HG03571 (cell line): ENCODE measurements at regions not wholly inside any gene's neighbourhood (a gene's known extent, or its start where the extent isn't known, plus 50 kb on each side); places are given as distances from the start of the nearest gene placed in this dataset.
"Not testable (repeated sequence)": the region's sequence is repeated elsewhere in the genome, so short reads cannot be mapped to it uniquely, and the experiment has no call there.

ENCODE experiments used
- ATAC-seq: cut with Tn5 transposase; IDR thresholded peaks from one replicate; pipeline ENCODE4 v1.9.1; 2021; ENCODE audit not compliant: unreplicated experiment

- no peak for ATAC-seq
These were observed 50.8 kb upstream of the SEL1L start for GRCh38 chr14:81584495-81584894.

- no peak for ATAC-seq
These were observed 55.9 kb upstream of the SEL1L start for GRCh38 chr14:81589381-81590065.

- ATAC-seq, result no peak
These were observed 57.6 kb upstream of the SEL1L start for GRCh38 chr14:81591266-81591665.

GRCh38 chr14:81594012-81594411 lies 60.4 kb upstream of the SEL1L start:
- no peak for ATAC-seq

DNA sequence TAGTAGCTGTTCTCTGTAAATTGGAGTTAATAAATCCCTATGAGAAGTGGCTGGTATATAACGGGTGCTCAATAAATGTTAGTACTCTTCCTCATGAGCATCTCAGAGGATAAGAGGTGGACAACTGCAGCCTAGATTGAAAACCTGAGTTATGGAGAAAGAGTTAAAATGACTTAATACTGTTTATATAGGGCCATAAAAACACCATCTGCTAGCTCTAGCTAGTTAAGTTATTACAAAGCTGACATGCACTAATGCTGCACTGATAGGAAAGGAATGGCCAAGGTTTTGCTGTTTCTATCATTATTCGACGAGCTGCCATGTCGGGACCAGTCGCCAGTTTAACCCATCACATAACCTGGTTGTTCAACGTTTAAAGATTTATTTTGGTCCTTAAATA lies 72.0 kb upstream of the SEL1L start:
- ATAC-seq, result no peak

DNA sequence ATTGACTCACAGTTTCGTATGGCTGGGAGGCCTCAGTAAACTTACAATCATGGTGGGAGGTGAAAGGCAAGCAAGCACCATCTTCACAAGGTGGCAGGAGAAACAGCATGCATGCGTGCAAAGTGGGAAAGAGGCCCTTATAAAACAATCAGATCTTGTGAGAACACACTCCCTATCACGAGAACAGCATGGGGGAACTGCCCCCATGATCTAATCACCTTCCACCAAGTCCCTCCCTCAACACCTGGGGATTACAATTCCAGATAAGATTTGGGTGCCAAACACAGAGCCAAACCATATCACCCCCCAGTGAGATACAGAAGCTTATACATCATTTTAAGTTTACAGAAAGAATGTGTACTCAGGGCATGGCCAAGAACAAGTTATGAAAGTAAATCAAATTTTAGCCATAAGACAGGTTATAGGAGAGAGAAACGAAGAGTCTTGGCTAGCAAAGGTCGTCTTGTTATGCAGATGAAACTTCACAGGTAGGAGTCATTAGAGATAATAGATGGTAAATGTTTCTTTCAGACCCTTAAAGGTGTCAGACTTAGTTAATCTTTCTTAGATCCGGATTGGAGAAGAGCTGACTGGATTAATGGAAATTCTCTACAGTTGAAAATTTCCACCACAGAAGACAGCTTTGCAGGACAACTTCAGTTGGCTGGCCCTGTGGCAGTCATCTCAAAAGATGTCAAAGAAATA lies 79.8 kb upstream of the SEL1L start:
- ATAC-seq, result no peak

- not testable (repeated sequence) for ATAC-seq
These were observed 80.6 kb upstream of the SEL1L start for GRCh38 chr14:81614302-81614701.

DNA sequence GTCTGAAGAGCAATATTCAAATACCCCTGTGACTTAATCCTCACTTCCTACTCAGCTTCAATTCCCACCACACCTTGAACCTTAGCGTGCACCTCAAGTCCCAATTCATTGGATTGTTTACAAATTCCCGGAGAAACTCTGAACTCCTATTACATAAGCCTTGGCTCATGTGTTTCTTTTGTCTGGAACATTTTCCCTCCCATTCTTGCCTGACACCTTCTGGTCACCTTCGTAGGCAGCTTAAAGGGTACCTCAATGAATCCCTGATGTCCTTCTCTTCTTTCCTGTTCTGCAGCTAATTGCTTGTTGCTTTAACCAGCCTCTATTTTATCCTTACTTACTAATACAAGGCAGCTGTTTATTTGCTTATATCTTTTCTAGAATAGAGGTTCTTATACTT lies 85.0 kb upstream of the SEL1L start:
- no peak for ATAC-seq

DNA sequence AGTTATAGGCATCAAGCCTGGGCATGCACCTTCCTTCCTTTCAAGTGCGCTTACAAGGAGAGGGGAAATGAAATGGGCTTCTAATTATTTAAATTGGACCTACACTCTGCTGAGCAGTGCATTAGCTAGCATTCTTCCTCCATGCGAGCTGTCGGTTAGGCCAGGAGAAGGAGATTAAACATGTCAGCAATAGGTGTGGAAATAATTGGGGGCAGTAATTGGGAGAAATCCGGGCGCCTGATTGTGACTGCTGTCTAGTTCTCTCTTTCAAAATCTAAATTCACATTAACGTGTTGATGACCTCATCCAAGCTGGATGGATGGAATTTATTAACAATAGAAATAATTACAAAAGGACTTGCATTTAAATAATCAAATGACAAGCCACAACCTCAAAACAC lies 86.2 kb upstream of the SEL1L start:
- no peak for ATAC-seq

DNA sequence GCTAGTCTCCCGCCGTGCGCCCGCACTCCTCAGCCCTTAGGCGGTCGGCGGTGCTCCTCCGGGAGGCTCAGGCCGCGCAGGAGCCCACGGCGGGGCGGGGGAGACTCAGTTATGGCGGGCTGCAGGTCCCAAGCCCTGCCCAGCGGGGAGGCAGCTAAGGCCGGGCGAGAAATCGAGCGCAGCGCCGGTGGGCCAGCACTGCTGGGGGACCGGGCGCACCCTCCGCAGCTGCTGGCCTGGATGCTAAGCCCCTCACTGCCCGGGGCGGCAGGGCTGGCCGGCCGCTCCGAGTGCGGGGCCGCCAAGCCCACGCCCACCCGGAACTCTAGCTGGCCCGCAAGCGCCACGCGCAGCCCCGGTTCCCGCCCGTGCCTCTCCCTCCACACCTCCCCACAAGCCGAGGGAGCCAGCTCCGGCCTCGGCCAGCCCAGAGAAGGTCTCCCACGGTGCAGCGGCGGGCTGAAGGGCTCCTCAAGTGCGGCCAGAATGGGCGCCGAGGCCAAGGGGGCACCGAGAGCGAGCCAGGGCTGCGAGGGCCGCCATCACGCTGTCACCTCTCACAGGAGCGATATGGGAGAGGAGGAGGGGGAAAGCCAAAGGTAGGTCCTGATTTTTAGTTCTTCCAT lies 90.2 kb upstream of the SEL1L start:
- ATAC-seq, result not testable (repeated sequence)

DNA sequence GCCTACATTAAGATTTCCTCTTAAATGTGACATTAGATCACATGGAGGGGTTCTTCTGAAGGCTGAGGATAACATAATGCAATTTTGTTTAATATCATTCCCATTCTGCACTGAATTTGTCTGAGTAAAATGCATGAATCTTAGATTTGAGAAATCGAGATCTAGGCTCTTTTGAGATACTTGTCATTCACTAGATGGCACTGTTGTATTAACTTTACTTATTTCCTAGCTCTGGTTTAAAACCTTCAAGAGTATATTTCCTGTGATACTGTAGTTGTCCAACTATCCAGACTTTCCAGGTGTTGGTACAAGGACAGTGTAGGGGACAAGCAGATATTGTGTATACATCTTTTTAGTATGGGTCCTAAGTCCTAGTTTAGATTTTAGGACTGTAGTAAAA lies 91.7 kb upstream of the SEL1L start:
- ATAC-seq, result no peak

DNA sequence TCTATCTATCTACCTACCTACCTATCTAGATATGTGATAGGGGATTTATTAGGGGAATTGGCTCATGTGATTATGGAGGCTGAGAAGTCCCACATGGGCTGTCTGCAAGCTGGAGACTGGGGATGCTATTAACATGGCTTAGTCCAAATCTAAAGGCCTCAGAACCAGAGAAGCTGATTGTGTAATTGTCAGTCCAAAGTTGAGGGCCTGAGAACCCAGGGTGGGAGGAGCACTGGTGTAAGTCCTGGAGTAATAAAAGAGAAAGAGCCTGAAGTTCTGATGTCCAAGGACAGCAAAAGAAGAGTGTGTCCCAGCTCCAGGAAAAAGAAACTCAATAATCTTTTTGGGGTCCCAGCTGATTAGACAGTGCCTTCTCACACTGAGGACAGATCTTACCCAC lies 98.5 kb upstream of the SEL1L start:
- ATAC-seq, result no peak

GRCh38 chr14:81633496-81633895 lies 99.8 kb upstream of the SEL1L start:
- no peak for ATAC-seq

GRCh38 chr14:81637639-81638038 lies 104.0 kb upstream of the SEL1L start:
- no peak for ATAC-seq

- ATAC-seq, result no peak
These were observed 105.1 kb upstream of the SEL1L start for GRCh38 chr14:81638656-81639280.

- no peak for ATAC-seq
These were observed 120.0 kb upstream of the SEL1L start for GRCh38 chr14:81653626-81654025.

GRCh38 chr14:81655423-81656314 lies 122.0 kb upstream of the SEL1L start:
- no peak for ATAC-seq

- no peak for ATAC-seq
These were observed 123.2 kb upstream of the SEL1L start for GRCh38 chr14:81656811-81657210.

DNA sequence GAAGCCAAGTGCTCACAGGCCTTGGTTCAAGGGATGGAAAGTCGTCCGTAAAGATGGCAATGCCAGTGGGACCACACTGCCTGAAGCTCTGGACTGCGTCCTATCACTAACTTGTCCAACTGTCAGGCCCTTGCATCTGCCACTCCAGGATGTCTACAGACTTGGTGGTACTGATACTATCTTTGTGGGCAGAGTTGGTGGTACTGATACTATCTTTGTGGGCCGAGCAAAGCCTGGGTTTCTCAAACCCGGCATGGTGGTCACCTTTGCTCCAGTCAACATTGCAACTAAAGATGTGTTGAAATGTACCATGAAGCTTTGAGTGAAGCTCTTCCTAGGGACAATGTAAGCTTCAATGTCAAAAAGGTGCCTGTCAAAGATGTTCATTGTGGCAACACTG lies 128.4 kb upstream of the SEL1L start:
- ATAC-seq, result no peak

DNA sequence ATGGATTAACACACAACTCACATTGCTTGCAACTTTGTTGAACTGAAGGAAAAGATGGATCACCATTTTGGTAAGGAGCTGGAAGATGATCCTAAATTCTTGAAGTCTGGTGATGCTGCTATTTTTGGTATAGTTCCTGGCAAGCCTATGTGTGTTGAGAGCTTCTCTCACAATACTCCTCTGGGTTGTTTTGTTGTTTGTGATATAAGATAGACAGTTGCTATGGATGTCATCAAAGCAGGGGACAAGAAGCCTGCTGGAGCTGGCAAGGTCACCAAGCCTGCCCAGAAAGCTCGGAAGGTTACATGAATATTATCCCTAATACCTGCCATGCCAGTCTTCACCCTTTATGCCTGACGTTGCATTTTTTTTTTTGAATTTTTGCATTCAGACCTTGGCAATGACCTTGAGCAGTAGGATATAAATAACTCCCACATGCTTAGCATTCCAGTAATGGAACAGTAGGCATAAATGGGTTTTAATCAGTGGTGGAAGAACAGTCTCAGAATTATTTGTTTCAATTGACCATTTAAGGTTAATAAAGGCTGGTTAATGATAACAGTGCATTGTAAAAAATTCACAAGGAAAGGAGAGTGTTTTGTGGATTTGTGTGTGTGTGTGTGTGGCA lies 129.0 kb upstream of the SEL1L start:
- no peak for ATAC-seq
